ELR (cell line): ENCODE measurements at regions not wholly inside any gene's neighbourhood (a gene's known extent, or its start where the extent isn't known, plus 50 kb on each side); places are given as distances from the start of the nearest gene placed in this dataset.

Source experiments
- DNase-seq: peaks from one replicate; pipeline ENCODE4 v3.0.0-alpha.2; 2015; ENCODE audit warnings: low read depth

GRCh38 chr16:54577651-54578128, 291.1 kb upstream of the IRX3 start:
- no peak for DNase-seq

DNA sequence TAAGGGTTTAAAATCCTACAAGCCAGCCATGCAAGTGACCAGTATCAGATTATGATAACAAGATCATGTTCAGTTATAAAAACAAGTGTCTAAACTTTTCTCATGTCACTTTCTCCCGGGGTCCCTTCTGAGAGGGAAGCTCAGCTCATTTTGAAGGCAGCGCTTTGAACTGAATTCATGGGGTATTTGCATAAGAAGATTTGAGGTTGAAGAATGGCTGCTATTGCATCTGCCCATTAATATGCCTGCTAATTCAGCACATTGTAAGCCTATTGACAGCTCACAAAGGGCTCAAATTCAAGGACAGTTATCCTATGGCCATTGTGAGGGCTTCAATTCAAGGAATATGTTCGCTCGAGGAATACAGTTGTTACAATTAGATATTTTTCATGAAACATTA, 290.2 kb upstream of the IRX3 start:
- DNase-seq = no peak

GRCh38 chr16:54568906-54569807, 282.6 kb upstream of the IRX3 start:
- DNase-seq = no peak

GRCh38 chr16:54564841-54565240, 278.3 kb upstream of the IRX3 start:
- DNase-seq = no peak

DNA sequence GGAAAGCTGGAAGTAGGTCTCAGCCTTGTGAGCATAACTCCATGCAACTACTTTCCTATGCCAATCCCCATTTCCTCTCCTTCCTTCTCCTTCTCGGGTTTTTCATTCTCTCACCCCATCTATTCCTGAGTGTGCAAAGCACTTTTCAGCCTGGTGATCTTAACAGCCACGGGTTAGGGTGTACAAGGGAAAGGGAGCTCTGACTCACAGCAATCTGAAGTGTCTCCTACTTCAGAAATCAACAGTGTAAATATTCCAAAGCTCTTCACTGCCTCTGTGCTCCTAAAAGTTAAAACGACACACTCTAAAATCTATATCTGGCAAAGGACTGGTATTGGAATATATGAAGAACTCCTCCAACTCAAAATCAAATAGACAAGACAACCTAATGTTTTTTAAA, 268.0 kb upstream of the IRX3 start:
- no peak for DNase-seq

DNA sequence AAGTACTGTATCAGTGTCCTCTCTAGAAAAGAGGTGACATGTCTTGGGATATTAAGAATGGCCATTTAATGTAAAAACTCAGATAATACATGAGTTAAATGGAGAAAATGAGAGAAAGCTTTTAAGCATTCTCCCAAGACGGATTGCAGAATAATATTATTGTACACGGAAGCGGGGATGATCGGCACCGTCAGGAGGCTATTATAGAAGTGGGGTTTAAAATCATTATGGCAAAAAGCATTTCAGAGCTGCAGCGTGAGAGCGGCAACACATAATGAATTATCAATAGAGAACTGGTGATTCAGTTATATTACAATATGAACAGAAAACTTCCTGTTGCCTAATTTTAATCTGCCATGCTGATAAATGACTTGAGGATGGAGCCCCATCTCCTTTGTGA, 261.7 kb upstream of the IRX3 start:
- DNase-seq = no peak

- no peak for DNase-seq
Observed at GRCh38 chr16:54547052-54547451, 260.5 kb upstream of the IRX3 start.

DNA sequence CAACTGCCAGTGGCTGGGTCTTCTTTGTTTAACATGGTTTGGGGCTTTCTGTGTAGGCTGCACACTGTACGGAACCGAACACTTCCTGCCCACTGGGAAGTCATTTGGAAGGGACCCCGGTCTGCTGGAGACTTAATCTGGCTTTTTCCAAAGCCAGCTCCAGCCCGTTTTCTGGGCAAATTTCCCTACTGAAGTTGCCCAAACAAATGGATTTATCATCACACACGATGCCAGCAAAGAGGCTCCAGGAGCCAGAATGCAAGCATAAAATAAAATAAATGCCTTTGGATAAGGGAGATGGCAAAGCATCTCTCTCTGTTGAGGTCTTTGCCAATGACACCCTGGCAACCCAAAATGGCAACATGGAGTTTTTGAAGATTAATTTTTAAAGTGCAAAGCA, 259.9 kb upstream of the IRX3 start:
- no peak for DNase-seq

DNA sequence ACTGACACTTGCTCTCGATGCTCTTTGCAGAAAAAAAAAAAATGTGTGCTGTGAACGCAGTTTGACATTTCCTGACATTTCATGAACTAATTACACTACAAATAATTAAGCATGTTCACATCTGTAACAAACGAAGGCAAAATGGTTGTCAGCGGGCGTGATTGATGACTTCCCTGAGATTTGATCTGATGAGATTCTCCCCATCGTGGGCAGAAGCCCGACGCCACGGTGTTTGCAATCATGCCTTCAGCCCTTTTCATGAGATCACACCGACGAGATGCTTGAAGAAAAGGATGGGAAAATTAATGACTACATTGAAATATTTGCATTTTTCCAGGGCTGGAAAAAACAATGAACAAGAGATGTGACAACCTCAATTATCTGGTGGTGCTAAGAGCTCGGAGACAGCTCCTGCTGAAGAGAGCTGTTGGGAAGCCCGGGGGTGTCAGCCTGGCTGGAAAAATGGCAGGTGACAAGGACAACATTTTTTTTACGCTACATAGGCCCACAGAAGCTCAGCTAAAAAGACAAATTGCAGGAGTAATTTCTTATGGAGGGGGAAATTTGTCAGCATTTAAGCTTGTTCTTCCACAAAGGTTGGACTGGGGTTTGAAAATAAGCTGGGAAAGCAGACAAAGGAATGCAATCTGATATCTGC, 259.4 kb upstream of the IRX3 start:
- no peak for DNase-seq

GRCh38 chr16:54544553-54545180, 258.1 kb upstream of the IRX3 start:
- DNase-seq = no peak

DNA sequence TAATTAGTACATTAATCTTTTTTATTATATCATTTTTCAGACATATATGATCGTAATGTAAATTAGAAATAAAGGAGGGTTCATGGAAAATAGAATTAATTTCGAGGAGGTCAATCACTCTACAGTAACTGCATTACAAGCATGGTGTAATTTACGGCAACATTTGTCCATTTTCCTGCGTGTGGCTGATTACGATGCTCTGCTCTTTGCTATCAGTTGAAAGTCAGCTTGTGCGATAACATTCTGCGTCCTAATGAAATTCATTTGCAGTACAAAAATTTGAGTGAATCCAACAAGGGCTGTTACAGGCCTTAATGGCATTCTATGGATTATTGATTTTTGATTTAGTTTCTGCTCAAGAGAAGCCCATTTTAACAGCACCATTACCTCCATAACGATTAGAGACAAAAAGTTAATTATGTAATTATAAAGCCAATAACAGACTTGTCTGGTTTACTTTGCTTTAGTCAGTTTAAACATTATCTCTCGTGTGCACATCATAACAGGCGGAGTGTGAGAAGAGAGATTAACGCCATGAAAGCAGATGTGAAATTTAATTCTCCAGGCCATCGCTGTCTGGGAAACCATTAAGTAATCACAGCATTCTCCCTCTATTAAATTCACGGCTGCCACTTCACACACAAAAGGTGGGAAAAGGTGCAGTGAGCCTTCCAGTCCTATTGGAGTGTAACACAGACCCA, 256.4 kb upstream of the IRX3 start:
- DNase-seq = no peak

DNA sequence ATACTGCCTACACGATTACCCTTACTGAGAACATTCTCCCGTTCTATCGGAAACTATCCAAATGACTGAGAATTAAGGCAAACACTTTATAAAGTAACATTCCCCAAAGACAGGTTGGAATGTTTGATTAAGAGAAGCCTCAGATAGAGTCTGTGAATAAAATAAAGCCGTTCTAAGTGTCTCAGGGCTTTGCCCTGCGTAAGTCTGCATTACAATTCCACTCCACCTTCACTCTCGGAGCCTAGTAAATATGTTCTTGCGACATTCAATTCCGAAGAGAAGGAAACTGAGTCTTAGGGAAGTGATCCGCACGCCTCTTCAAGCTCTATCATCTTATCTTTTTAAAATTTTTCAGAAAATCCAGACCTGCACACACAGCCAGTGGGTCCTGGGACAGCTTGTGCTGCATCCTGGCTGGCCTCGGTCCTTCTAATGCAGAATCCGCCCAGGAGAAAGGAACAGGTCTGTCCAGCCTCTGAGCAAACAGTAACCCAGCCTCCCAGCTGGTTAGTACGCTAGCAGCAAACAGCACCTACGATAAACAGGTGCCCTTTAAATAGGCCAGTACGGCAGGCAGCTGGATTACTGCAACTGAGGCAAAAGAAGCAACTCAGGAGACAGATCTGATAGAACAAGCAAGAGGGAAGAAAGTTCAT, 254.1 kb upstream of the IRX3 start:
- DNase-seq = no peak

DNA sequence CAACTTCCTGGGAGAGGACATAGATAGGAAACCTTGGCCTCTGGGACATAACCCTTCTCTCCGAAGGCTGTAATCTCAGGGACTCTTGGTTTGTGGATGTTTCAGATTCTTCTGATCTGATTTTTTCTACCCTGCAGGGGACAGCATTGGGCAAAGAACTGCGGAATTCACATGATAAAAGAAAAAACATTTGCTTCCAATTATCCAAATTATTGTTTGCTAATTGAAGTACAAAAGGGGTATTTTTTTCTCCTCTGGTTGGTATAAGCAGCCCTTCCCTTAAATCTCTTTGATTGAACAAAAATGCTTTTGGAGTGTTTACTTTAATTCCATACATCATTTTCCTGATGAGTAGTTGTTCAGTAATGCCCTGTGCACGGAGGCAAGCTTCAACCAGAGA, 251.7 kb upstream of the IRX3 start:
- no peak for DNase-seq

- no peak for DNase-seq
Observed at GRCh38 chr16:54533856-54534490, 247.4 kb upstream of the IRX3 start.

- DNase-seq = peak; percentile 38
Observed at GRCh38 chr16:54526916-54527315, 240.3 kb upstream of the IRX3 start.

DNA sequence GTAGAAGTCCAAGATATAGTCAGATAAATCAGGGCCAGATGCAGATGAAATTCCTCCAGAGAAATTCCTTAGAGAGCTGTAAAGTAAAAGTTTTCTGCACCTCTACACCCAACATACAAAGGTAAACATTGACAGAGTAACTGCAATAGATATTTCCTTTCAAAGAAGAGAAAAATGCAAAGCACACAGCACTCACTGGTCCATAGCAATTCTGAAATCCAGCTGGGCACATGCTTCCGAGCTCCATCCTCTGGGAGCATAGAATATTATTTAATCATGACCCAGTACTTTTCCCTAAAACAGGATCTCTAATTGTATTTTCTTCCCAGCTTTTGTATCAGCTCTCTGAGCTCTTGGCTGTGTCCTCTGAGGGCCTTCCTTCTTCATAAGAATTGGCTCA, 239.5 kb upstream of the IRX3 start:
- DNase-seq = no peak

DNA sequence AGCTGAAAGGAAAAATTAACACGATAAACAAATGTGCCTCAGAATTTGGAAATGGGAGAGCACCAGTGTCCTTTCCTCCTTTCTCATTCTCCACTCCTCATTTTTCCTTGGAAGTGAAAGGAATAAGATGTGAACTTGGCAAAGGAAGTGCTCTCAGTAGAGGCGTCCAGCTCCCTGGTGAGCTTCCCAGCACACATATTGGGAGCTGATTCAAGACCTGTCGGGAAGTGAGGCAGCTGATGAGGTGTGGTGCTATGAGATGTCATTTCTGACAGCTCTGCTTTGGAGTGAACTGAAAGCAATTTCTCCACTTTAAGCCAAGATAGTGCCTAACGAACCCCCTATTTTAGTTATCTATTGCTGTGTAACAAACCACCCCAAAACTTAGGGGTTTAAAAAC, 238.5 kb upstream of the IRX3 start:
- no peak for DNase-seq

GRCh38 chr16:54522584-54522983, 236.0 kb upstream of the IRX3 start:
- DNase-seq = no peak

DNA sequence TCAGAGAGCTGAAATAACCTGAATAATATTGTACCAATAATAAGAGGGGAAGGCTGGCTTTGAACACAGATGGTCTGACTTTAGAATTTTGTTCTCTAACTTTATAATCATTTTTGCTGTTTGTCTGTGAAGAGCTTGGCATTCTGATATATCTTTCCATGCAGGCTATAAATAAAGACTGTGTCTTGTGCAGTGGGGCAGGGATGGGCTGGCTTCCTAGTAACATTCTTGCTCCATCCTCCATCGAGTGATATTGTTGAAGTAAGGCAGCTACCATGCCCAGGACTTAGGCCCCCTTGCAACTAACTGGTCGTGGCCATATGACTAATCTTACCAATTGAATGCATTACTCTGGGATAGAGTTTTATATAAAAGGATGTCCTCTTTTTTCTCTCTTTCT, 234.7 kb upstream of the IRX3 start:
- DNase-seq = no peak

- no peak for DNase-seq
Observed at GRCh38 chr16:54519161-54519695, 232.6 kb upstream of the IRX3 start.

DNA sequence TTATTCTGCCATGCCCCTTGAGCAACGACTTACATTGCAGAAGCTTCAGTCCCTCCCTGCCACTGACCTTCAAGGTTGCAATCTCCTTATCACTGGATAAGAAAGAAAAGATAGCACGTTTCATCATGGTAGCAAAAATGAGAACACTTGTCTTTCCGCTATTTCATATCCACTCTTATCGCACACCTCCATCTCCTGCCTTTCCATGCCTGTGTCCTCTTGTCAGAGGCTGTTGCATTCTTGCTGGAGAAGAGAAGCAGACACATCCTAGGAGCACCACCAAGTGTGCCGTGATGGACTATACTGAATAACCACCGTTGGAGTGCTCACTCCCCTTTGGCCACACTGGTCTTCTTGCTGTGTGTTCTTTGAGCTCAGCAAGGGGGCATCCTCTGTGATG, 230.6 kb upstream of the IRX3 start:
- DNase-seq = no peak
